Renal cortex interstitium (tissue), 11 donors: ENCODE measurements at regions not wholly inside any gene's neighbourhood (a gene's known extent, or its start where the extent isn't known, plus 50 kb on each side); places are given as distances from the start of the nearest gene placed in this dataset.
A peak's percentile ranks its signal among the peaks of the same experiment; 100 is the strongest.

Experiments used
- DNase-seq, 11 donors: peaks; one replicate each; pipeline ENCODE4 v3.0.0-alpha.2; 2013; ENCODE audit warnings: low read depth in 9 of 11, low spot score in 4 of 11; ENCODE audit errors: extremely low read depth in 1 of 11

DNA sequence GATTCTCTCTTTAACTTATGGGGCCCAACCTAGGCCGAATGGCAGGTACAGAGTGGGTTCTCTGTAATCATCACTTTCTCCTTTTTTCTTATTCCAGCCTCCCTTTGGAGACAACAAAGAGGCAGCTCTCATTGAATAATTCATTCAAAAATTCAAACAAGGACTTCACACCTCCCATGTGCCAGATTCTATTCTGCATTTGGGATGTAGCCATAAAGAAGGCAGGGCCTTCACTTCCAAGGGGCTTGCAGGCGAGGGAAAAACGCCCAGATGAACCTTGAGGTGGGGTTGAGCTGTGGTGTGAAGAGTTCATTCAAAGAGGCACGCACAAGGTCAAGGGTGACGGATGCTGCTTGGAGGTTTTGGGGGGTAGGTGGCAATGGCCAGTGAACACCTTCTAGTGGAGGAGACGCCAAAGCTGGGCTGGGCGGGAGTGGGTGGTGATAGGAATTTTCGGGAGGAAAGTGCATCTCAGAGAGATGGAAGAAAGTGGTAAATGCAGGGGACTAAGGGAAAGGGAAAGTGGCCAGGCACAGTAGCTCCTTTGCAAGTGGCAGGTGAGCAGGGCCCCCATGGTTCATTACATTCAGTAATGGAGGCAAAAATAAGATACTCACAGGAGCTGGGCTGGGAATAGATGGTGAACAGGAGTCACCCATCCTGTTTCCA, 499.6 kb downstream of the MIAT start:
- no peak for DNase-seq

DNA sequence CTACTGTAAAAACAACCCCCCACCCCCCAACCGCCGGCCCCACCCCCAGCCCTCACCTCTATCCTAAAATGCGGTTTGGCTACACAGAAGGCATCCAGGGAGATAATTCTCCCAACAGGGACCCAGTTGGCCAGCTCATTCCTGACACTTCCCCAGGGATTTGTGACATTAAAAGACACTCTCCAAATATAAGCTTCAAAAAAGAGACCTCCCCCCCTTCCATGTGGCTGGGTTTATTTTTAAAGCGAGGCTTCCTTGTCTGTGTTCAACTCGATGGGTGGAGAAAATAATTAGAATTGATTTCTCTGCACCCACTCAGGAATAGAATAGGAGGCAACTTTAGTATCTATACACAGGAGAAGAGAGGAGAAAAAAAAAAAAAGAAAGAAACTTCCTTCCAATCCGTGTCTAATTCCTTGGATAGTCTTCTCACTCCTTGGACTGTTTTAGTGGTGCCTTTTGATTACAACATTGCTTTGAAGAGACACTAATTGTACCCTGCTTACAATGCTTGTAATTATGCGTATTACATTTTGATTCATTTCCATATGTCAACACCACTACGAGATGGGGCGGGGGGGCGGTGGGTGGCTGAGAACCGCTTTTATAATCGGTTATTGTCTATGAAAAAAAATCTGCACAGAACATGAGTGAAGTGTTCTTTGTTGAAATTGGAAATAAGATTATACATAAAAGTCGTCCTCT, 500.4 kb downstream of the MIAT start:
- DNase-seq, result no peak

DNA sequence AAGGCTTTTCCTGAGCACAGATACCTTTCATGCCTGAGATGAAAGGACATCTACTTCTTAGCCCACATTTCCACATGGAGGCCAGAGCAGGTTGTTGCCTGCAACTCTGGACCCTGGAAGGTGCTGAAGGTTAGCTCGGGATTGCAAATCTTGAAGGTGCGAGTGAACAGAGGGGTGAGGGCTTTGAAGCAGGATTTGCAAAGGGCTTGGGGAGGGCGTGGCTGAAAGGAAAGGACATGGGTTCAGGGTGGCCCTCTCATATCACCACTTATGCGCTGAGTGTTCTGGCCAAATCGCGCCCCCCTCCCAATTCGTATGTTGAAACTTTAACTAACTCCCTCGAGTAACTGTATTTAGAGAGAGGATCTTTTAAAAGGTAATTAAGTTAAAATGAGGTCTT, 501.6 kb downstream of the MIAT start:
- no peak for DNase-seq

DNA sequence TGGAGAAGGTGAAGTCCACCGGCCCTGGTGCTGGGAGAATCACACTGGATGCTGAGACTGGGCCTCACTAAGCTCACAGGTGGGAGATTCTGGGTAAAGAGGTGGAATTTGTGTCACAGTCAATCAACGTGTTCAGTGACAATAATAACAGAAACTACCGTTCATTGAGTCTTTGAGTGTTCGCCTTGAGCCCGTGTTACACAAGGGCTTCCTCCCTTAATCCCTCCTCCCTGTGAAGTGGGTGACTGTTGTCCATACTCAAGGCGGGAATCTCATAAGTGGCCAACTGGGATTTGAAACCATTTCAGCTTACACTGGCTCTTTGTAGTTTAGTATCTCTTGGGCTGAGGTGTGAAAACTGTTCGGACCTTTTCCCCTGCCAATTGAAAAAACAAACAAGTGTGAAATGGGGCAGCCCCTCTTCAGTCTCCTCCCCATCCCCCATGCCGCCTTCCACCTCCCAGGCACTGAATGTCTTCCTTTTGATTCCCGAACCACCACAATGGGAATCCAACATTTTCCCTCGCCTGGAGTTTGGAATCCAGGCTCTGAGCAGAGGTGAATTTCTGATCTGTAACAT, 502.4 kb downstream of the MIAT start:
- DNase-seq, result no peak

DNA sequence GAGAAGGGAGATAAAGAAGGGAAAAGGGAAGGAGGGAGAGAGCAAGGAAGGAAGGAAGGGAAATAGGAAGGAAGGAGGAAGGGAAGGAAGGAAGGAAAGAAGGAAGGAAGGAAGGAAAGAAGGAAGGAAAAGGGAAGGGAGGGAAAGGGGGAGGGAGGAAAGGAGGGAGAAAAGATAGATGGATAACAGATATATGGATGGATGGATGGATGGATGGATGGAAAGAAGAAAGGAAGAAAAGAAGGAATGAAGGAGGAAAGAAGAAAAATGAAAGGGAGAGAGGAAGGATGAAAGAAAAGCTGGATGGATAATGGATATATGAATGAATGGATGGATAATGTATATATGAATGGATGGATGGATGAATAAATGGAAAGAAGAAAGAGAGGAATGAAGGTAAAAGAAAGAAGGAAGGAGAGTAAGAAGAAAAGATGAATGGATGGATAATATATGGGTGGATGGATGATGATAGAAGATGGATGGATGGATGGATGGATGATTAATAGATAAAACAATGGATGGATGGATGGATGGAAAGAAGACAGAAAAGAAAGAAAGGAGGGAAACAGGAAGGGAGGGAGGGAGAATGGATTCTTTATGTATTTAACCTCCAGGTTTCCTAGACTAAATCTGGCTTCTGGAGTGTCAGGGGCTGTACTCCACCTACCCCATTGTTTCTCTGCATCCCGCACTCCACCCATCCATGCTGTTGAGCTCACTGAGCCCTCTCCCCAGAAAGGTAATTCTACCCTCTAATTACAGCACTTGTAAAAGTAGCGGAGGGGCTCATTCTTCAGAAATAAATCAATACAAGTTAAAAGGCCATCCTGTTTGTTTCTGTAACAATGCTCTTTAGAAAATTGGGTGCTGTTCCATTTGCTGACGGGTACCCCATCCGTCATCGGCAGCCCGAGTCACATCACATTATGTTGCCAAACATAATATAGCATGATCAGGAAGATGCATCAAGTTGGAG, 506.1 kb downstream of the MIAT start:
- DNase-seq, result no peak

DNA sequence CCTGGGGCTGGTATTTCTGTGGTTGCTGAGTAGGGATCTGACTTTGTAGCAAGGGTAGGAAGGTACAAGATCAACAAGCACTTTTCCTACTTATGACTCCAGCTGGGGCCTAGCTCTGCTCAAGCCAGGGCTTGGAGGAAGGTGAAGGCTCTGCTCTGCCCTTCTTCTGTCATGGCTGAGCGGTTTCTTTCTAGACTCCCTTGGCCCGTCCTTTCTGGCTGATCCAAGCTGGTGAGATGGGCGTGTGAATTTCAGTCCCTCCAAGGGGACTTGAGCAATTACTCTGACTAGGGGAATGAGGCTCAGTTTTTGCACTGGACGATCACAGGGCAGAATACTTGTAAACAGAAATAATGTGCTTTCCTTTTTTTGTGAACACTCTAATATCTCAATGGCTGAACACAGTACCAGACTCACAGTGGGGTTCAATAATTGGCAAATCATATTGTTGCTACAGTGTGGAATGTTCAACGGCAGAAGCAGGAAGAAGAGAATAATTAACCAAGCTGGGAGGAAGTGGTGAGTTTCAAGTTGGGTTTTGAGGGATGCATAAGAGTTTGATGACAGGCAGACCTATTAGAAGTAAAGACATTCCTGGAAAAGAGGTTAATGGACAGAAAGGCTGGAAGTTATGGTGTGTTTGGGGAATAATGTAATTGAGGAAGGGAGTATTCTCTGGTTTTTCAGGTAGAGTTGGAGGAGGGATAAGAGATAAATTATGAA, 507.6 kb downstream of the MIAT start:
- no peak for DNase-seq

DNA sequence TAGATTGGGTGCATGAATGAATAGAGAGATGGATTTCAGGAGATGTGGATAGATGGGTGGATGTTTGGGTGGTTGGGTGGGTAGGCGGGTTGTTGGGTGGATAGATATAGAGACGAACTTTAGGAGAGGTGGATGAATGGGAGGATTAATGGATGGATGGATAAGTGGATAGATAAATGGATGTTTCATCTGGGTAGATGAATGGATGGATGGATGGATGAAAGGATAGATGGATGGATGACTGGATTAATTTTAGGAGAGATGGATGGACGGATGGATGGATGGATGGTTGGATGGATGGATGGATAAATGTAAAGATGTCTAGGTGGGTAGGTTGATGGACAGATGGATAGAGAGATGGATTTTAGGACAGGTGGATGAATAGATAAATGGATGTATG, 511.3 kb downstream of the MIAT start:
- DNase-seq, result no peak

DNA sequence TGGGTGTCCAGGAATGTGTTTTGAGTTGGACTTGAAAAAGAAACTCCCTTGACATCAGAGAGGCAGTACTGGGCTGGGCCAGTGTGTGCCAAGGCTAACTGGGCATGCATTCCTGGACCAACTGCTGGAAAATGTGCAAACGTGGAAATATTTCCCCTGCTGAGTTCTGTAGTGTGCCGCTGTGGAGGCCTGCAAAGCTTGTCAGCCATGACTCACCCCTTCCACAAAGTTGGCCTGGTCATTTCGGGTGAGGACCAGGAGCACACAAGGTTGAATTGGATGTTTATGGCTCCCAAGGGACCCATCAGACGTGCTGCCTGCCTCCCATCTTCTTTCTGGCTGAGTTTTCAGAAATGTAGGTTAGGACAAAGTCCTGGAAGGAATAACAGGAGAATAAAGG, 513.1 kb downstream of the MIAT start:
- DNase-seq, result no peak

DNA sequence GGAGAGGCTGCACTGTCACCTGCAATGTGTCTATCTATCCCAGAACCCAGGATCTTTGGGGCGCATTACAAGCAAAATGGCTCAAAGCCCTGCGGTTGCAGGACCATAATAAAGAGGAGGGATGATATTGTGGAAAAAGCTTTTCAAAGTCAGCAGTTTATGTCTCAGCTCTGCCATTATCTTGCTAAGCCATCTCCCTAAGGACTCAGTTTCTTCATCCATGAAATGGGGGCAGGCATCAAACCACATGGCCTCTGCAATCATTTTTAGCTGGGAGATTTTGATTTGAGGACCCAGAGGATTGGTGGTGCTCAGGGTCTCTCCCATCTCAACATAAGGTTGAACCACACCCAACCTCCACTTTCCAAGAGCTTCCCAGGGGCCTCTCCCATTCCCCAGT, 513.8 kb downstream of the MIAT start:
- no peak for DNase-seq

DNA sequence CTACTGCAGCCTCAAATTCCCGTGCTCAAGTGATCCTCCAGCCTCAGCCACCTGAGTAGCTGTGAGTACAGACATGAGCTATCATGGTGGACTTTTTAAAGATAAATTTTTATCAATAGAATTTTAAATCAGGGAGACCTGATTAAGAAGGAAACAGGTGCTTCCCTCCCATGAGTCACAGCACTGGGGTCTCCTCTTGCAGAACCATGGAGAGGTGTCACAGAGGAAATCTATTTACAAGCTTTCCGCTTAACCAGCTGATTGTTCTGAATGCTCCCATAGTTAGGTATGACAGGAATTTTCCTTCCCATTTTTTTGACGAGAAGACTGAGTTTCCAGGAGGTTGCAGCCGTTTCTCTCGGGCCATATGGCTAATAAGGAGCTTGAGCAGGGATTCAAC, 516.1 kb downstream of the MIAT start:
- DNase-seq, result no peak

DNA sequence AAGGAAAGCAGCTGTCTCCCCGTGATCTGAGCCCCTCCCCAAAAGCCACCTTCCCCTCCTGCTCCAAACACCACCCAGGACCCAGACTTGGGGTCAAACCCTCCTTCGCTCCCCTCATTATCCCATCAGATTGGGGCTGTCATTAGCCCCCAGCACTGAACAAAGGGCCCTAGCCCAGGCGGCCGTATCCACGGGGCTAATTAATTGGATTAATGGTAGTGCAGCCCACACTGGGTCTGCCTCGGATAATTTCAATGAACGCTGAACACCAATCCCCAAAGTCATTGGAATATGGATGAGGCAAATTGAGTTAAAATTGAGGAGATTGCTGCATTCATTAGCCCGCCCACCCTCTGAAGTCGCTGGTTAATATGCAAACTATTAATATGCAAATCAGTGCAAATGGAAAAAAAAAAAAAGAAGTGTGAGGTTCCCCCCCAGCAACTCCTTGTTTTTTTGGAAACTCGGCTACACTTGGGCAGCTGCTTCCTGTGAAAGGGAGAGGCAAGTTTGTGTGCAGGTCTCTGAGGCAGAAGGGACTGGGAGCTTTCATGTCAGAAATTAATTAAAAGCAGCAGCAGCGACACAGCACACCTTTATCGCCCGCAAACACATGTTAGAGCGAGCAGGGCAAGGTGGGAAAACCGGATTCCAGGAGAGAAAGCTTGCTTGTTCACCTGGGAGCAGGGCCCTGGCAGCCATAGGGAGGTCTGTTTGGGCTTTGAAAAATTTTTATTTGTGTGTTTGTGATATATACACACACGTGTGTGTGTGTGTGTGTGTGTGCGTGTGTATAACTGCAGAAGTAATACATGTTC, 517.8 kb downstream of the MIAT start:
- peak in 4 of 11 donors; percentile 9 to 24 (median 20) for DNase-seq

DNA sequence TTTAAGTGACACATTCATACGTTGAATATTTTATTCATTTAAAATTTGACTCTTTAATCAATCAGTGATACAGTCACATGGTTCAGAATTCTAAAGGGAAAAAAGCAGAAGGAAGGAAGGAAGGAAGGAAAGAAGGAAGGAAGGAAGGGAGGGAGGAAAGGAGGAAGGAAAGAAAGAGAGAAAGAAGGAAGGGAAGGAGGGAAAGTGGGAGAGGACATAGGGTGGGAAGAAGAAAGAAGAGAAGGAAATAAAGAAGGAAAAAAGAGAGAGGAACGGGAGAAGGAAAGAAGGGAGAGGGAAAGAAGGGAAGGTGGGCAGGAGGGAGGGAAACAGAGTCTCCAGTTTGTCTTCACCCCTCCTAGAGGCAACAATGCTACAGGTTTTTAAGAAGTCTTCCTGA, 518.6 kb downstream of the MIAT start:
- DNase-seq, result no peak

DNA sequence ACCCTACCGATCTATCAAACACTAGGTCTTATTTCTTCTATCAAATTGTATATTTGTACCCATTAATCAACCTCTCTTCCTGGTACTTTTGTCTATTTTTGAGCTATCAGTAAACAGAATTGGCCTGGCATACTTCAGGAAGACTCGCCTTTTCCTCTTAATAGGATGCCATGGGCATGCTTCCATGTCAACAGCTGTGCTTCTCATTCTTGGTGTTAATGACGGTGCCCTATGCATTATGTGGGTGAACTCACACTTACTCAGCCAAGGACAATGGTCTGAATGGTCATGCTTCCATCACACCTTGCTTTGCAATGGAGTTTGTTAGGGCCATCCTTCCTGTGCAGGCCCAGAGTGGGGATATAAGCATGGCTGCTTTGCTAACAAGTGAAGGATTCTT, 521.8 kb downstream of the MIAT start:
- no peak for DNase-seq

DNA sequence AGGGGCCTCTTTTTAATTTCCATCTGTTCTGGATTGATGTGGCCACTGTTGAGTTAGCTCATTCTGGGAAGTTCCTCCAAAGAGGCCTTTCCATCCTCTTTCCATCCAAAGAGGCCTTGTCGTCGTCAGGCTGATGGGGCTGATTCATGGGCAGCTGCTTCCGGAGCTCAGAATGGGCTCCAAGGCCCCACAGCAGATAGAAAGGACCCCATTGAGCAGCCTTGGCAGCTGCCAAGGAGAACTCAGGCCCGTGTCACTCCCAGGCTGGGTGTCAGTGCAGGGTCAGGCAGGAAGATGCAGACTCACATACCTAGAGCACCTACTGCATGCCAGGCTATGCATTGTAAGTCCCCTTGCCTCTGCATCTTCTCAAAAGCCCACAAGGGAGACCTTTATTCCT, 524.1 kb downstream of the MIAT start:
- no peak for DNase-seq

DNA sequence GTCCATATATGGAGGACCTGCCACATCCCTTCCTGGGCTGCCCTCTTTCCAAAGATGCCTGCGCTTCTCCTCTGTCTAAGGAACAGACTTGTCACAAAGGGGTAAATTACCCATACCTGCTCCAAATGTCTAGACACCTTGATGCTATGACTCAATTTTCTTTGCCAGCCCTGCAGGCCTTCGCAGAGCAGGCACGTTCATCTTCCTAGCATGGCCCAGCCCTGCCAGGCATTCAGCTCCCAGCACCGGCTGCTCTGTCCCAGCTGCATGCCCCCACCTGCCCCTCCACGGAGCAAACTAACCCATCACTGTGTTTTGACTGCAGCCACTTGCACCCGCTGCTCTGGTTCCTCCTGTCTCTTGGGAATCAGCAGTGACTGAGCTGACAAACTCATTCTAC, 526.1 kb downstream of the MIAT start:
- no peak for DNase-seq

DNA sequence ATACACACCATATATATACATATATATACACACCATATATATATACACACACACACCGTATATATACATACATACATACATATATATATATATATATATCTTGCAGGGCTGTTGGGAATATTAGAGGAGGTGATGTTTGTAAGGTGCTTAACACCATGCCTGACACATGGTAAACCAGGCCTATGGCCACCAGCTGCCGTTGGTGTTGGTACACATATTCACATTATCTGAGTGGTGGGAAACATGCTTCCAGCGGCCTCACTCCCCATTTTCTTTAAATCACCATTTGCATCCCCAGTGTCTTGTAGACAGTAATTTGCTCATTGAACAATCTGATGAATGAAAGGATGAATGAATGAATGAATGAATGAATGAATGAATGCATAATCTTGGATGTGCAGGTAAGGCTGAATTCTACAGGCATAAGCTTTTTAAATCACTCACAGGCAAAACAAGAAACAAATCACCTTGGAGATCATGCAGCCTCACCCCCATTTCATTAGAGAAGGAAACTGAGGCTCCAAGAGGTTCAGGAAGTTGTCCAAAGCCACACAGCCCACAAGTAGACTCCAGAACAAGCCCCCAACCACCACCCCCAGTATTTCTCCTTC, 527.8 kb downstream of the MIAT start:
- DNase-seq, result no peak

DNA sequence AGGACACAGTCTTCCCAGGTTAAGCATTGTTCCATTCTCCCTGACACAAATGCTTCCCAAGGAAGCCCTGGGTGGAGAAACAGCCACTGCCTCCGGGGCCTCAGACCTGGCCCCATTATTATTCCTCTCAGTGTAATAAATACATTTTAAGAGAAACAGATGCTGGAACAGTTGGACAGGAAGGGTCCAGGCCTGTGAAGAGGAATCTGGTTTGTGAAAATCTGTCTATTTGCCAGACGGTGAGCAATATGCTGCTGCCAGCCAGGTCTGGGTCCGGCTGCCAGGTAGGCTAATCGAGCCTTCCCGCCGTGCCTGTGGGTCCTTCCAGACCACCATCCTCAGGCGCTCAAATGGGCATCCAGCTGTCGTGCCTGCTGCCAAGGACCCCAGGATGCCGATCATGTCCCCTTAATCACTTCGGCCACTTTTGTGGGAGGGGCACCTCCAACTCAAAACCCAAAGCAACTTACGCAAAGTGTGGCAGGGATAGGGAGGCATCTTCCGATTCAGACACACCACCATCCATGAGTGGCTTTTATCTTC, 528.4 kb downstream of the MIAT start:
- DNase-seq, result no peak

DNA sequence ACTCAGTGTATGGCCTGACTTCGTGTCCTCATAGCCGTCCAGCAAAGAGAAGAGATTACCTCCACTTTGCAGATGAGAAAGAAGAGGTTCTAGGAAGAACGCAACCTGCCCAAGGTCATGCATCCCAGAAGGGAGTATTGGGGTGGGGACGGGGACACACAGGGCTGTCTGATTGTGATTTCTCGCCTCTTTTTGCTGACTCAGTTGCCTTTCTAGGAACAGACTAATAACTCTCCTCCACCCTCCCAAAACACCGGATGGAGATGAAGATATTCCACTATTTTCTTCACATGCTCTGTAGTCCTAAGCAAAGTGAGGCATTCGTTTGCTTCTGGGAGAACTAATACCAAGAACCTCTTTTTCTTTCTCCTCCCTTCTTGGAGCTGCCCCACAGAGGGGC, 529.3 kb downstream of the MIAT start:
- no peak for DNase-seq
